Neural crest cell (in vitro differentiated cells): ENCODE measurements at regions not wholly inside any gene's neighbourhood (a gene's known extent, or its start where the extent isn't known, plus 50 kb on each side); places are given as distances from the start of the nearest gene placed in this dataset.

Experiments used
- DNase-seq: peaks from one replicate; pipeline ENCODE4 v3.0.0; 2021; ENCODE audit warnings: low read depth, mixed read lengths, low spot score
- H3K27ac Mint-ChIP-seq: one replicate; pipeline ENCODE4 v1.8.0; 2021; ENCODE audit warnings: mild to moderate bottlenecking, mixed read lengths; ENCODE audit not compliant: unreplicated experiment
- H3K27me3 Mint-ChIP-seq: 2 replicates; pipeline ENCODE4 v1.8.0; 2021; ENCODE audit warnings: low read depth, mild to moderate bottlenecking, mixed read lengths
- H3K36me3 Mint-ChIP-seq: 2 replicates; pipeline ENCODE4 v1.8.0; 2021; ENCODE audit warnings: low read depth, mild to moderate bottlenecking, mixed read lengths
- H3K4me1 Mint-ChIP-seq: 2 replicates; pipeline ENCODE4 v1.8.0; 2021; ENCODE audit warnings: mixed read lengths
- H3K4me3 Mint-ChIP-seq: one replicate; pipeline ENCODE4 v1.8.0; 2021; ENCODE audit warnings: mild to moderate bottlenecking, mixed read lengths
- H3K9me3 Mint-ChIP-seq: 2 replicates; pipeline ENCODE4 v1.8.0; 2021; ENCODE audit warnings: mixed read lengths
- CTCF ChIP-seq: fragments of 200-600 bp; sonication (generic); conservative IDR thresholded peaks from 2 replicates; pipeline ENCODE4 v1.5.0; 2021; ENCODE audit warnings: antibody characterized with exemption, mild to moderate bottlenecking

GRCh38 chr2:168320267-168320666 lies 72.9 kb upstream of the STK39 start:
- no peak for TF ChIP-seq CTCF
- no peak overlapping the region for H3K4me3 Mint-ChIP-seq
- H3K9me3 Mint-ChIP-seq = no peaks in the 10 kb centered on the region
- no peaks in the 10 kb centered on the region for H3K36me3 Mint-ChIP-seq
- H3K27me3 Mint-ChIP-seq = no peaks in the 10 kb centered on the region
- H3K4me1 Mint-ChIP-seq = no peaks in the 10 kb centered on the region
- no peak overlapping the region for H3K27ac Mint-ChIP-seq
- no peak for DNase-seq

GRCh38 chr2:168322325-168323007 lies 75.1 kb upstream of the STK39 start:
- no peaks in the 10 kb centered on the region for H3K36me3 Mint-ChIP-seq

GRCh38 chr2:168323529-168324021 lies 76.2 kb upstream of the STK39 start:
- Mint-ChIP-seq H3K27ac (no peak overlapping the region), H3K27me3 (no peaks in the 10 kb centered on the region), H3K4me3 (no peak overlapping the region), H3K9me3 (peaks cover 5% of the 10 kb centered on the region), H3K4me1 (no peaks in the 10 kb centered on the region), H3K36me3 (no peaks in the 10 kb centered on the region)
- no peak for DNase-seq
- TF ChIP-seq CTCF = no peak

More at GRCh38 chr2:168322325-168323007, 75.1 kb upstream of the STK39 start:
- no peak overlapping the region for H3K4me3 Mint-ChIP-seq
- no peaks in the 10 kb centered on the region for H3K27me3 Mint-ChIP-seq
- H3K4me1 Mint-ChIP-seq = no peaks in the 10 kb centered on the region
- H3K9me3 Mint-ChIP-seq = peaks cover 2% of the 10 kb centered on the region
- TF ChIP-seq CTCF = no peak
- no peak for DNase-seq
- H3K27ac Mint-ChIP-seq = no peak overlapping the region

- H3K36me3 Mint-ChIP-seq = peaks cover 7% of the 10 kb centered on the region
- H3K4me3 Mint-ChIP-seq = no peak overlapping the region
- H3K27ac Mint-ChIP-seq = no peak overlapping the region
- H3K4me1 Mint-ChIP-seq = no peaks in the 10 kb centered on the region
- TF ChIP-seq CTCF = no peak
- H3K9me3 Mint-ChIP-seq = peaks cover 15% of the 10 kb centered on the region
- H3K27me3 Mint-ChIP-seq = no peaks in the 10 kb centered on the region
- no peak for DNase-seq
Observed at GRCh38 chr2:168326572-168326971, 79.2 kb upstream of the STK39 start.

- H3K27me3 Mint-ChIP-seq = no peaks in the 10 kb centered on the region
- H3K4me1 Mint-ChIP-seq = no peaks in the 10 kb centered on the region
- no peak overlapping the region for H3K27ac Mint-ChIP-seq
- peaks cover 17% of the 10 kb centered on the region for H3K9me3 Mint-ChIP-seq
- H3K4me3 Mint-ChIP-seq = no peak overlapping the region
- peaks cover 7% of the 10 kb centered on the region for H3K36me3 Mint-ChIP-seq
- no peak for TF ChIP-seq CTCF
- DNase-seq = no peak
Observed at GRCh38 chr2:168327328-168327727, 79.9 kb upstream of the STK39 start.
